HG02798 (cell line): ENCODE measurements at regions not wholly inside any gene's neighbourhood (a gene's known extent, or its start where the extent isn't known, plus 50 kb on each side); places are given as distances from the start of the nearest gene placed in this dataset.

Source experiments
- ATAC-seq: cut with Tn5 transposase; IDR thresholded peaks from one replicate; pipeline ENCODE4 v1.9.1; 2021; ENCODE audit warnings: mild to moderate bottlenecking; ENCODE audit not compliant: unreplicated experiment, poor library complexity

DNA sequence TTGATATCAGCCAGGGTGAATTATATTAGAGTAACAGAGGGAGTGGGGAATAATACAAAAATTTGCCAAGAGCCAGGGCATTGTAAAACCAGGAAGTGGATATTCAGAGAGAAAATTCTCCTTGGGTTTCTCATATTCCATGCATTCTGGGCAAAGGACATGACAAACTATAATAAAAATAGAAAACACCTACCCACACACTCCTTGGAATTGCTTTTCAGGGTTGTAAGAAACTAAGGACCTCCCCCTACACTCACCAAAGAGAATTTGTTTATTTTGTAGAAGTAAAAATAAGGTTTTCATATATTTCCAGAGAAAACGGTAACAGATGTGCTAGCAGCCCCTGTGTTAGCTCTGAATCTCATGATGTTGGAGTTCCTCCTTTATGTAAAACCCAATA, 649.6 kb downstream of the SLITRK1 start:
- no peak for ATAC-seq

DNA sequence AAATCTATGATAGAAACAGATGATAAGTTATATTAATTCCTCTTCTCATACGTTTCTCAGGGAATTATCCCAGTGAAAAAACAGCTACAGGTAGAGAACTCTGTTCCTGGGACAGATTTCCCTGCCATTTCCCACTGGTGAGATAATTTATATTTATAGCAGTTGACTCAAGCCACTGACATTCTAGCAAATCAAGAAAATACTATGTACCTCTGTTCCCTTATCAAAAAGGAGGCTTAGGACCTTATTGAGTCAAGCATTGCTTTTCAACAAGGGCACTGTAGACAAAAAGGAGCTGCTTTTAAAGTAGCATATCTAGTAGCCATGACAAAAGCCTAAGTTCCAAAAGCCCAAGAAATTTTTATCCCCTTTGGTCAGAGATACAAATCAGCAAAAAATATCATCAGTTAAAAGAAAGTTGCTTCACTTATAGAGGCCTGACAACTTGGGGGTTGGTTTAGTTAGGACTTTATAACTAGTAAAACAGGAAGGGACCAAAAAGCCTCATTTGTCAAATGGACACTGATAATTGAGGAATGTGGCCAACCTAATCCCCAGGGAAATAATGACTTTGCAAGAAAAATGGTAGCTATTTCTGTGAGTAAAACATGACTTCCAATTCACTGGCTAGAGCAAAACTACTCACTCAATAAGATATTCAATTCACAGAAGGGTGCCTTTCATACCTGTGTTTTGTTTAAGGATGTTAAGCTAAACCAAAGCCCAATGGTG, 652.5 kb downstream of the SLITRK1 start:
- ATAC-seq: no peak

DNA sequence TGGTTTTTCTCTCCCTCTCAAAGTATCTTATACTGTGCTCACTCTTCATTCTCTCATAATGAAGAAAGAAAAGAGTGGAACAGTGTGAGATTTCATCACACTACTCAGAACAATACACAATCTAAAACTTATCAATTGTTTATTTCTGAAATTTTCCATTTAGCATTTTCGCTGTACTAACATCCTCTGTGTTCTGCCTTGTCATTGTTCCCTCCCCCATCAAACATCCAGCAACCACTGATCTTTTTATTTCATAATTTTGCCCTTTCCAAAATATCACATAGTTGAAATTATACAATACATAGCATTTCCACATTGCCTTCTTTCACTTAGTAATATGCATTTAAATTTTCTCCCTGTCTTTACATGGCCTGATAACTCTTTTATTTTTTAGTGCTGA, 658.7 kb downstream of the SLITRK1 start:
- no peak for ATAC-seq

DNA sequence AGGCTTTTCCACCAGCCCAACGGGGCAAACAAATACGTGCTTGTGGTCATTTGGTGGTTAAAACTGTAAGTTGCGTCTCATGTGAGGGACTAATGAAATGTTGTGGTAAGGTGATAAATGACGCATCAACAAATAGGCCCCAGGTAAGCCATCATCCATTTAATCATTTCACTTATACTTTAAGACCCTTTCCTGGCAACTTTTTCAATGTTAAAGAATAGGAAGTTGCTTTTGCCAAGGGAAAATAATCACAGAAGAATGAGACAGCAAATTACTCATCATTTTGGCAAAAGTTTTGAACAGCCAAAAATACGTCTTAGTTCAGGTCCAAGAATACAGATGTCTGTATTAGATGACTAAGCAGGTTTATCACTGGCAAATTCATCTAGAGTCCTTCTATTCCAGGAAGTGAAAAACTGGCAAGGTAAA, 660.4 kb downstream of the SLITRK1 start:
- ATAC-seq: no peak

DNA sequence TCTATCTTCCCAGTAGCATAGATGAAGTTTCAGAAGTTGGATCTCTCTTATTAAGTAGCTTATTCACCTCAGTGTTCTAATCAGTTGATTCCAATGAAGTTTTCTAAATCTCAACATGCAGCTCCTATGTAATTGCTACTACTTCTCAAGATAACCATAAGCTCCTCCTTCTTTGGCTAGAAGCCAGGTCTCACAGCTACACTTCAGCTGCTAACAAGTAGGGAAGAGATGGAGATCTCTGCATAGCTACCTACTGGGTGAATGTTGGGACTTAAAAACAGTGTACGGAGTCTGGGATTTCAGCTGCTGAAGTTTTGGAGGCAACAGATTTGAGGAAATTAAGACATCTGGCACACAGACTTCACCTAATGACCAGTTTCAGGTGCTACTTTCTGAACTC, 661.0 kb downstream of the SLITRK1 start:
- no peak for ATAC-seq

DNA sequence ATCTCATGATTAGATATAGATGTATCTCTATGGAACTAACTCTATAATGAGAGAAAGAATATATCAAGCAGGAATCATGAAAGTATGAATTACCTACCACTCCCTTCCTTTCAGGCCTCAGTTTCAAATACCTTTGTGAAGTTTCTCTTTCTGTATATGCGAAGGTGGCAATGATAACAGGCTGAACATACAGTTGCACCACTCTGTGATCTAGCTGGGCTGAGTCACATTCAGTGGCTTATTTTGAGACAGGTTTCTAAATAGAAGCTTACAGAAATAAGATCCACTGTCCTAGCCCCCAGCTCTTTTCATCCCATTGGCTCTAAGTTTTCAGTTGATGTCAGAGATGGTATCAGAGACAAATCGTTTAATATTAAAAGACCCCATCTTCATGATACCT, 662.0 kb downstream of the SLITRK1 start:
- no peak for ATAC-seq

DNA sequence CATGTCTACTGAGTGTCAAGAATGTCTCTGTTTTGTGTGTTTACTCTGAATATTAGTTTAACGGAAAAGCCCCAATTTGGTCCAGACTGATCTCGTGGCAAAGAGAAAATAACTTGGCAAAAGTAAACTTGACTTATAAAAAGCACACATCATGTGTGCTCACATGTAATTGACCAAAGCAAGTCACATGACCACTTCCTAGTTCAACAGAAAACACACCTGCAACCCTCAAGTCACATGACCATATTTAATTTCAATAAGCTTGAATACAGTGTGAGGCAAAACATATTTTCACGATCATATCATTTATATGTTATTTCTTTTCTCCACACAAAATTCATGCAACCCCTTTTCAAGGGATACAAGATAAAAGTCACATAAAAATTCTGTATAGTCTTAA, 662.4 kb downstream of the SLITRK1 start:
- ATAC-seq: no peak

DNA sequence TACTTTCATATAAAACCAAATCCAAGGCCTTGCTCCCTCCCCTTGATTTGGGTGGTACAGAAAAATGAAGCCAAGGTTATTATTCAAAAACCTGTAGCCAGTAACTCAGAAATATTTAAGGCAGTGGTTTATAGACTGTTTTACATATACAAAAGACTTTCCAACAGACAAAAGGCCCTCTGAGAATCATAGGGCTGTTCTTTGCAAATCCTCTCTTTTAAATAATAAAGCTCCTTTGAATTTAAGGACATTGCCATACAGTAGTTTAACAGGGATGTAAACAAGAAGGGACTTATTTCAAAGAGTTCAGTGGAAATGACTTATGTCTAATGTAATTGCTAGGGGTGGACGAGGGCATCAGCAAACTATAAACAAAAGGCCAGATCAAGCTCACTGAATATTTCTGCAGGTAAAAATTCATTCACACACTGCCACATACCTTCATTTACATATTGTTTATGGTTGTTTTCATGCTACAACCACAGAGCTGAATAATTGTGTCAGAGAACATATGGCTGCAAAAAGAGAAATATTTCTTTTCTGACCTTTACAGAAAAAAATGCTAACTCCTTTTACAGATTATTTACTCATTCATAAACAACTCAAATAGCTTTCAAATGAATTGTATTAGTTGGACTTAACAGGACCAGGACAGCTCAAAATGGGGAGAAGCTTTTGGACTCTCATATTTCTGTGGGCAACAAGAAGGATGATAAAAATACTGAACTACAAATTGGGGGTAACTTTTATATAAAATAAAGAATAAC, 665.6 kb downstream of the SLITRK1 start:
- no peak for ATAC-seq

DNA sequence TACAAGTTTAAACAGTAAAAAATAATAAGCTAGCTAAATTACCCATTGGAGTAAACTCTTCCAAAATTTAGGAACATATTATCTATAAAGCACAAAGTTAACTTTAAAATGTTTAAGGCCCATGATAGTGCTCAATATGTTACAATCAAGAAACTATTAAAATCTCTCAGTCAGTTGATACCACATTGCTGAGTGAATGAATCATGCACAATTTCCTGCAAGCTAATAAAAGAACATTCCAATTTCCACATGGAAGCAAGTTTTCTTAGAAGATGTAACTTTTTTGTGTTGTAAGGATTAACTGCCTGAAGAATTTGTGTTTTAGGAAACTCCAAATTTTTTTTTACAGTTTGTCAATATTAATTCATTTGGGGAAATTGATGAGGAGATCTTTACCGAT, 666.6 kb downstream of the SLITRK1 start:
- ATAC-seq: no peak

DNA sequence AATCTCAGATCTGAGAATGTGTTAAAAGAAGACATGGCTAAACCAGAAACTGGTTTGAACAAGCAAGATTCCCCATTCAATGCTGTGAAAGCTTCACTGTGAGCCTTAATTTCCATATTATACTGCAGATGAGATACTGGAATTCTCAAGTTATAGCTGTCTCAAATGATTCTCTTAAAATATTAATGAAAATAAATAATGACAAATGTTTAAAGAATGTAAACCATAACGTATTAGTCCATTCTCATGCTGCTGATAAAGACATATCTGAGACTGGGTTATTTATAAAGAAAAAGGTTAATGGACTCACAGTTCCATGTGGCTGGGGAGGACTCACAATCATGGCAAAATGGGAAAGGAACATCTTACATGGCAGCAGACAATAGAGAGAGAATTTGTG, 667.8 kb downstream of the SLITRK1 start:
- no peak for ATAC-seq

DNA sequence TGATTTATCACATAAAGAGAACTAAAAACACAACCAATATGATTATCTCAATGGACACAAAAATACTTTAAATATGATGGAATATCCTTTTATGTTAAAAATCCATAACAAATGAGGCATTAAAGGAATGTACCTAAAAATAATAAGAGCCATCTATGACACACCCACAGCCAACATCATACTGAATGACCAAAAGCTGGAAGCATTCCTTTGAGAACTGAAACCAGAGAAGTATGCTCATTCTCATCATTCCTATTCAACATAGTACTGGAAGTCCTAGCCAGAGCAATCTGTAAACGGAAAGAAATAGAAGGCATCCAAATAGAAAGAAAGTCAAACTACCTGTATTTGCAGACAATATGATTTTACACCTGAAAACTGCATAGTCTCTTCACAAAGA, 671.0 kb downstream of the SLITRK1 start:
- ATAC-seq: no peak

DNA sequence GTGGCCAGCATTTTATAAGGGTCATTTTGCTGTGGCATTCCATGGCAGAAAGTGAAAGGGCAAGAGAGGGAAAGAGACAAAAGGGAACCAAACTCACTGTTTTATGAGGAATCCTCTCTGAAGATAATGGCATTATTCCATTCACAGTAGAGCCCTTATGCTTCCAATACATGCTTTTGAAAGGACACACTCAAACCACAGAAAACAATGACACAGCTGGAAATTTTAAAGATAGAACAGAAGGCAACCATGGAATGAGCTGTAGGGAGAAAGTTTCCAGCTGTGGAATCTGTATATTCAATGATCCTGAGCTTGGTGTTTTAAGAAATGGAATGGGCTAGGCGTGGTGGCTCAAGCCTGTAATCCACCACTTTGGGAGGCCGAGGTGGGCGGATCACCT, 677.4 kb downstream of the SLITRK1 start:
- no peak for ATAC-seq

DNA sequence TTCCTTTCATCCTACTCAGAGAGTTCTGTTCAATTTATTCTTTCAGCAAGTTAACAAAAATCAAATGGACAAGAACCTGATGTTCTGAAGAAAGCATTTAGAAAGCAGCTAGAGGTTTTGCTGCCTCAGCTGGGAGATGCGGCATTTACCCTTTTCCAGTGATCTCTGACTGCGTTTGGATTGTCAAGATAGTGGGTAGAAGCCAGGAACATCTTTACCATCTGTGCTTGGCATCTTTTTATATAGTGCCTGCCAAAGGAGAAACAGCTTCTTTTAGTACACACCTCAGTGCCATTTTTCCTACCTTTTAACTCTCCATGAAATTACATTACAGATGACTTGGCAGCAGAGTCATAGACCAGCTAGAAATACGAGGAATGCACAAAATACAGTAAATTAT, 680.8 kb downstream of the SLITRK1 start:
- no peak for ATAC-seq

DNA sequence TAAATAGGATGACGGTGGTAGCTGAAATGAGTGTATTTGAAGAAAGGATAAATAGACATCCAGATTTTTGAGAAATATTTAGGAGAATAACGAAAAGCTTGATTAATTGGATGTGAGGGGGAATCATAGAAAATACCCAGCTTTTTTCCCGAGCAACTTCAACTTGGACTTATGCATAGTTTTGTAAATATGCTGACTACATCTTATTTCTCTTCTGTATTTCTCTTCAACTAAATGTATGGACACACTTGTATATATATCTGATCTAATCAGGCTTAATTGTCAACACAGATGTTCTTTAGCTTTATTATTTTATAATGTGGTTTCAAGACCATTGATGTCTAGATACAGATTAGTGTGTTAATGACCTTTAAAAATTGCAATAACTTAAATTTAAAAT, 685.0 kb downstream of the SLITRK1 start:
- ATAC-seq: no peak

DNA sequence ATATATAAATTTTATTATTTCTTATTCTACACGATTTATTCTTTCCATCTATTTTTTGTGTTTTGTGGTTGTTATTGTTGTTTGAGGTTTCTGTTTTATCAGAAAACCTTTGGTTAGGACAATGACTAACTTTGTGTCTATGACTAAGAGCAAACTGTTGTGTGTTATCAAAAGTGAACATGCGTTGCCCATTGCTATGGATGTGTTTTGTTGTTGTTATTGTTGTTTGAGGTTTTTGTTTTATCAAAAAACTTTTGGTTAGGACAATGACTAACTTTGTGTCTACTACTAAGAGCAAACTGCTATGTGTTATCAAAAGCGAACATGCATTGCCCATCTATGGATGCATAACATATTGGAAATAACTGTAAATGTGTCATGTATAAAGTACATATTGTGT, 692.3 kb downstream of the SLITRK1 start:
- no peak for ATAC-seq

DNA sequence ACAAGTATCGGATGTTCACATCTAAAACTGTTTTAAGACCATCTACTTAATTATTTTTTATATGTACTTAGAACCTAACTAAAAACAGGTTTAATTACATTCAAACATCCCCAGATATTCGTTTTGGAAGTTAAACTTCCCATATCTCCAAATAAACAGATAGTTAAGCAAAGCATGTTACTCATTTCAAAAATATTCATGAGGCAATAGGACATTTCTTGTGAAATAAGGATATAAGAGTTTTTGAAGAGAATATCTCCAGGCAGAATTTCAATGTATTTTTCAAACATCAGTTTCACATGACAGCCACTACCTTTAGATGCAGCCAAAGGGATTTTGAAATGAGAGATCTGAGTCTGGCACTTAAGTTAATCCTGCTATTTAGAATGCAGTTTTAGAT, 697.5 kb downstream of the SLITRK1 start:
- ATAC-seq: no peak

DNA sequence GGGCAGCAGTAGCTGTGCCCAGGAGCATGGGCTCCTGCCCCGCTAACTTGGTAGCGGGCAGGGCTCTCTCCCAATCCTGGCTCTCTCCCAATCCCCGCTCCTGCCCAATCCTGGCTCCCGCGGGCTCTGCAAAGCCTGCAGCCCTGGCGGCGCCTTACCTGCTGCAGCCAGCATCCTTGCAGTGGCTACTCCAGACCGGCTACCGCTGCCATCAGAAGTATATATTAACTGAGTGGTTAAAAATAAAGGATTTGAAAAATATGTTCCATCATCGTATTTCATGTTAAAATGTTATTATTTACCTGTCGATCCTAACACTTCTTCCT, 698.2 kb downstream of the SLITRK1 start:
- ATAC-seq: no peak

DNA sequence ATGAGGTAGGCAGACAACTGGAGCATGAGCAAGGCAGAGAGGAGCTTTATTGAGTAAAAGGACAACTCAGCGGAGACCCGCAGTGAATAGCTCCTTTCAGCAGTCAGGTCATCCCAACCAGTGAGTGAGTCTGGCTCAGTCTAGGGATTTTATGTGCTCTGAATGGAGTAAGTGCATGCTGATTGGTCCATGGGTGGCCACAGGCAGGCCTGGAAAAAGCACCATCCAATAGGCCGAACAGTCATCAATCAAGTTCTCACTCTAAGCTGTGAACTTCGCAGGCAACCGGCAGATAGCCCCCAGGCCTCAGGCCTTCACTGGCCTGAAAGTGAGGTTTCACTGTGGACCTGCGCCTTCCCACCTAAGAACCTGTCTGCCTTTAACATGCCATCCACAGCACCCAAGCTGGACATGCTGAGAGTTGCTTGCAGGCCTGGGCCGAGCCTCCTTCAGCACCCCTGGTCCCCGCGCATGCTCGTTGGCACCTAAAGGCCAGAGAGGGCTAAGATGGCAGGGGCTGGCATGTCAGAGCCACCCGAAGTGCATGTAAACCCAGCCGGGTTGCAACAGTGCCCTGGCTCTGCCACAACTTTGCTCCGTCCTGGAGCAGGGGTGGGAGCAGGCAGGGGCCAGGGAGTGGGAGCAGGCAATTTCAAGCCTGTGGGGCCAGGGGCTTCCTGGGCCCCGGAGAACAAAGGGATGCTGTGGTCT, 698.7 kb downstream of the SLITRK1 start:
- no peak for ATAC-seq

DNA sequence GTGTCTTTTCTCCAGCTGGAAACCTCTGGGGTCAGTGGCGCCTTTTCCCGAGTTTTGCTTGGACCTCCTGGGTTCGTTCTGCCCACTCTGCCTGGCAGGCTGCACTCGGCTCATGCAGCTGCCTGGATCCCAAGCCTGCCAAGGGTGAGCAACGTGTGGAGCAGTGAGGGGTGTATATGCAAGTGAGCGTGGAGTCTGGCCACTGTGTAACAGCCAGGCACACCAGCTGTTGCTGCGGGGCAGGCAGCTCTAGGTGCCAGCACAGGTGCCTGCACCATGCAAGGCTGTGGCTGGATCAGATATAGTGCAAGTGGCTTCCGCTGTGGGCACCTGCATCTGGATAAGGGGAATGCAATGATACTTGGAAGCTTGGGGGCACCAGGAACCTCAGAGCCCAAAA, 699.4 kb downstream of the SLITRK1 start:
- no peak for ATAC-seq

DNA sequence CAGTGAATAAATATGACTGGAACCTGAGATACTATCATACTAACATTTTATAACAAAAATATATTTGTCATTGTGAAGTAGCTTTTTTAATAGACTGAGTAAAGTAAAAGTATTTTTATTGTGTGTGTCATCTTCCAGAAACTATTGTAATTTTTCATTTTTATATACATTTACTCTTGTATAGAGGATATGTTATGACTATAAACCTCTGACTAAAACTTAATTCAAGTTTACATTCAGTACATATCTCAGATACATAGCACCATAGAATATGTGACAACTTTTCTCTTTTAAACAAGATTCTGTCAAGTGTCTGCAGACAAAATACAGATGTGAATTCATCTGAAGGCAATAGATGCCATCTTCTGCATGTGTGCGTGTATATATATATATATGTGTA, 704.3 kb downstream of the SLITRK1 start:
- no peak for ATAC-seq

DNA sequence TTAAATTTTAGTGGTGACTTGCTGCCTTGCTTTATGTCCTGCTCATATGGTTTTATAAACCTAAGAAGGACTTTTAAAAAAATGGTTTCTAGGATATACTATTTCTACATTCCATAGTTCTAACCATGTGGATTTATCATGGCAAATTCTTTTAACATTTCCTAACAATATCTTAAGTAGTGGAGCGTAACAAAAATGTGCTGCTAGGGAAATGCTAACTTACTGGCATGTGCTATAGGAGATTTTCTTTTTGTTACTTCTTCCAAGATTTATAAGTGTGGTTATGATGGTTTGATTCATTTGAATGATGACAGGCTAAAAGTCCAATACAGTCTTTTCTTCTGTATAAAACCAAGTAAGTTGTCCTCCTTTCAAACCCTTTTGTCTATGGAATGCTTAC, 713.7 kb downstream of the SLITRK1 start:
- ATAC-seq: no peak

DNA sequence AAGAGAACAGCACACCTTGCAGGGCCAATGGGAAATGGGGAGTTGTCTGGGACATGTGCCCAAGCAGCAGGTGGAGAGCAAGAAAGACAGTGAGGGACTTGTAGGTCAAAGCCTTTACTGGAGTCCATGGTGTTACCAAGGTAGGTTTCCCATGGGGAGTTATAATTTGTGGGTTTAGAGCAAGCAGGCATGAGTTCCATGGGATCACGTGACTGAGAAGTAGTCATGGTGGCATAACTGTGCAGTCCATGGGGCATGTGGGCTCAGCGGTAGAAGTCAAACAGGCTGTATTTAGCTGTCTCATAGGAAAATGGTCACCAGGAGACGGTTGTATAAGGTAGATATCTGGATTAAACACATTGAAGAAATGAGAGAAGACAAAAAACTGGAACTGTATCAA, 715.1 kb downstream of the SLITRK1 start:
- no peak for ATAC-seq
